ENCODE measurements at regions not wholly inside any gene's neighbourhood (a gene's known extent, or its start where the extent isn't known, plus 50 kb on each side); places are given as distances from the start of the nearest gene placed in this dataset.

GRCh38 chr6:90934081-90934480 lies 347.2 kb upstream of the MAP3K7 start:
- TF ChIP-seq CTCF (IDR thresholded peaks at IDR 0.05) = no peak
- TF ChIP-seq POLR2A (IDR thresholded peaks at IDR 0.05) = no peak

Data from thyroid gland (tissue), 4 donors.